ENCODE measurements at regions not wholly inside any gene's neighbourhood (a gene's known extent, or its start where the extent isn't known, plus 50 kb on each side); places are given as distances from the start of the nearest gene placed in this dataset.

DNA sequence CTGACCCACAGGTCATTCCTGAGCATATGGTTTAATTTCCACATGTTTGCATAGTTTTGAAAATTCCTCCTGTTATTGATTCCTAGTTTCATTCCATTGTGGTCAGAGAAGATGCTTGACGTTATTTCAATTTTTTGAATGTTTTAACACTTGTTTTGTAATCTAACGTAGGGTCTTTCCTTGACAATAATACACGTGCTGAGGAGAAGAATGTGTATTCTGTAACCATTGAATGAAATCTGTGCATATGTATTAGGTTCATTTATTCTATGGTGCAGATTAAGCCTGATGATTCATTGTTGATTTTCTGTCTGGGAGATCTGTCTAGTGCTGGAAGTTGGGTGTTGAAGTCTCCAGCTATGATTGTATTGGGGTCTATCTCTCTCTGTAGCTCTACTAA lies 486.4 kb upstream of the RPS6KA3 start:
- no peak overlapping the region for H2AFZ ChIP-seq (ENCODE audit: low read length)
- no peak overlapping the region for H3K4me3 ChIP-seq (ENCODE audit: low read length)
- ATAC-seq, result no peak
- ChIA-PET CTCF (no interaction called here), POLR2A (ENCODE audit: unreplicated experiment) (no interaction called here)
- no peak for DNase-seq
- BruUV-seq (replicated peaks), result no TSS peak
- no peak for TF ChIP-seq EZH2 (IDR thresholded peaks at IDR 0.05; ENCODE audit: low read length, unreplicated experiment)
- TF ChIP-seq EZH2phosphoT487 (IDR thresholded peaks at IDR 0.05; ENCODE audit: borderline replicate concordance, low read length), result no peak
- TF ChIP-seq, protein P1, sequence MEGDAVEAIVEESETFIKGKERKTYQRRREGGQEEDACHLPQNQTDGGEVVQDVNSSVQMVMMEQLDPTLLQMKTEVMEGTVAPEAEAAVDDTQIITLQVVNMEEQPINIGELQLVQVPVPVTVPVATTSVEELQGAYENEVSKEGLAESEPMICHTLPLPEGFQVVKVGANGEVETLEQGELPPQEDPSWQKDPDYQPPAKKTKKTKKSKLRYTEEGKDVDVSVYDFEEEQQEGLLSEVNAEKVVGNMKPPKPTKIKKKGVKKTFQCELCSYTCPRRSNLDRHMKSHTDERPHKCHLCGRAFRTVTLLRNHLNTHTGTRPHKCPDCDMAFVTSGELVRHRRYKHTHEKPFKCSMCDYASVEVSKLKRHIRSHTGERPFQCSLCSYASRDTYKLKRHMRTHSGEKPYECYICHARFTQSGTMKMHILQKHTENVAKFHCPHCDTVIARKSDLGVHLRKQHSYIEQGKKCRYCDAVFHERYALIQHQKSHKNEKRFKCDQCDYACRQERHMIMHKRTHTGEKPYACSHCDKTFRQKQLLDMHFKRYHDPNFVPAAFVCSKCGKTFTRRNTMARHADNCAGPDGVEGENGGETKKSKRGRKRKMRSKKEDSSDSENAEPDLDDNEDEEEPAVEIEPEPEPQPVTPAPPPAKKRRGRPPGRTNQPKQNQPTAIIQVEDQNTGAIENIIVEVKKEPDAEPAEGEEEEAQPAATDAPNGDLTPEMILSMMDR (conservative IDR thresholded peaks at IDR 0.05; ENCODE audit: low read depth, low read length), result no peak
- no peaks in the 10 kb centered on the region for H3K9me3 ChIP-seq (ENCODE audit: low read length)
- H3K27ac ChIP-seq (ENCODE audit: low read length), result no peak overlapping the region
- no peak overlapping the region for H3K4me2 ChIP-seq (ENCODE audit: low read length)
- H3F3A ChIP-seq (ENCODE audit: low read length, unreplicated experiment), result no peaks in the 10 kb centered on the region
- H3K4me1 ChIP-seq (ENCODE audit: insufficient read depth, low read length), result no peaks in the 10 kb centered on the region
- H3K79me2 ChIP-seq (ENCODE audit: low read length), result no peaks in the 10 kb centered on the region
- no peaks in the 10 kb centered on the region for H3K36me3 ChIP-seq (ENCODE audit: low read depth, low read length)
- no peak overlapping the region for H3K9ac ChIP-seq (ENCODE audit: low read length)
- no peaks in the 10 kb centered on the region for H4K20me1 ChIP-seq (ENCODE audit: low read length)
- H3K27me3 ChIP-seq (ENCODE audit: low read length), result no peaks in the 10 kb centered on the region
- intact Hi-C loops (cut with micrococcal nuclease), result no loop called here
- H3K9me2 ChIP-seq (replicated peaks; ENCODE audit: low read length), result no peaks in the 10 kb centered on the region

DNA sequence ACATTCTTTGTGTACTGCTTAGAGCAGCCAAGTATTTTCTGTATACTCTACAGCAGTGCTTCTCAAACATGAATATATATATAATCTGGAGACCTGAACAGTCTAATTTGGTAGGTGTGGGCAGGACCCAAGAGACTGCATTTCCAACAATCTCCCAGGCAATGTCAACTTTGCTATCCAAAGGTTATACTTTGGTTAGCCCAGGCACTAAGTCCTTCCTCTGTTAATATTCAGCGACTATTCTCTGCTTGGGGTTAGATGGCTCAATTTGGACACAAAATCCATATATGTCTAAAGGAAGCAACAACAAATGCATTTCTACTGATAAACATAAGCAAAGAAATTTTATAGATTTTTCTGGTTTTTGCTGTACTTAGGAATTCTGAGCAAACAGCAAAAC lies 480.0 kb upstream of the RPS6KA3 start:
- Histone ChIP-seq H3K9ac (ENCODE audit: low read length) (no peak overlapping the region), H3K4me2 (ENCODE audit: low read length) (no peak overlapping the region), H3K9me3 (ENCODE audit: low read length) (no peaks in the 10 kb centered on the region), H4K20me1 (ENCODE audit: low read length) (no peaks in the 10 kb centered on the region), H3K36me3 (ENCODE audit: low read depth, low read length) (no peaks in the 10 kb centered on the region), H2AFZ (ENCODE audit: low read length) (no peak overlapping the region), H3K4me3 (ENCODE audit: low read length) (no peak overlapping the region), H3K27ac (ENCODE audit: low read length) (no peak overlapping the region), H3F3A (ENCODE audit: low read length, unreplicated experiment) (no peaks in the 10 kb centered on the region), H3K9me2 (replicated peaks; ENCODE audit: low read length) (no peaks in the 10 kb centered on the region), H3K27me3 (ENCODE audit: low read length) (no peaks in the 10 kb centered on the region), H3K4me1 (ENCODE audit: insufficient read depth, low read length) (no peaks in the 10 kb centered on the region), H3K79me2 (ENCODE audit: low read length) (no peaks in the 10 kb centered on the region)
- no peak for TF ChIP-seq EZH2 (IDR thresholded peaks at IDR 0.05; ENCODE audit: low read length, unreplicated experiment)
- no peak for TF ChIP-seq EZH2phosphoT487 (IDR thresholded peaks at IDR 0.05; ENCODE audit: borderline replicate concordance, low read length)
- TF ChIP-seq, protein P1 (conservative IDR thresholded peaks at IDR 0.05; ENCODE audit: low read depth, low read length), result no peak
- intact Hi-C loops (cut with micrococcal nuclease), result no loop called here
- DNase-seq (no peak), ATAC-seq (no peak)
- CTCF ChIA-PET, result no interaction called here
- POLR2A ChIA-PET (ENCODE audit: unreplicated experiment), result no interaction called here
- BruUV-seq (replicated peaks), result no TSS peak

DNA sequence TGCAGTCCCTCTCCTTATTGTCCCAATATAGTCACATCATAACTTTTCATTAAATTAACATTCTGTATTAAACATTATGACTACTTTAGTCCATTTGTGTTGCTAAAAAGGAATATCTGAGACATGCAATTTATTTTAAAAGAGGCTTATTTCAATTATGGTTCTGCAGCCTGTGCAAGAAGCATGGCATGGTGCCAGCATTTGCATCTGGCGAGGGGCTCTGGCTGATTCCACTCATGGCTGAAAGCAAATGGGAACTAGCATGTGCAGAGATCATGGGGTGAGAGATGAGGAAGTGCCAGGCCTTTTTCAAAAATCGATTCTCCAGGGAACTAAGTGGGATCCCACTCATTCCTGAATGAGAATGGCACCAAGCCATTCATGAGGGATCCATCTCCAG lies 476.3 kb upstream of the RPS6KA3 start:
- no peaks in the 10 kb centered on the region for H3K4me1 ChIP-seq (ENCODE audit: insufficient read depth, low read length)
- no peaks in the 10 kb centered on the region for H3K79me2 ChIP-seq (ENCODE audit: low read length)
- no peaks in the 10 kb centered on the region for H3K9me3 ChIP-seq (ENCODE audit: low read length)
- ChIA-PET CTCF (no interaction called here), POLR2A (ENCODE audit: unreplicated experiment) (no interaction called here)
- H3K4me3 ChIP-seq (ENCODE audit: low read length), result no peak overlapping the region
- H3K4me2 ChIP-seq (ENCODE audit: low read length), result no peak overlapping the region
- no peaks in the 10 kb centered on the region for H4K20me1 ChIP-seq (ENCODE audit: low read length)
- no peak for DNase-seq
- no TSS peak for BruUV-seq (replicated peaks)
- H3K27me3 ChIP-seq (ENCODE audit: low read length), result no peaks in the 10 kb centered on the region
- TF ChIP-seq, protein P1 (conservative IDR thresholded peaks at IDR 0.05; ENCODE audit: low read depth, low read length), result no peak
- TF ChIP-seq EZH2 (IDR thresholded peaks at IDR 0.05; ENCODE audit: low read length, unreplicated experiment) (no peak), EZH2phosphoT487 (IDR thresholded peaks at IDR 0.05; ENCODE audit: borderline replicate concordance, low read length) (no peak)
- no peak for ATAC-seq
- no peak overlapping the region for H3K27ac ChIP-seq (ENCODE audit: low read length)
- no peak overlapping the region for H2AFZ ChIP-seq (ENCODE audit: low read length)
- no peaks in the 10 kb centered on the region for H3K36me3 ChIP-seq (ENCODE audit: low read depth, low read length)
- no peak overlapping the region for H3K9ac ChIP-seq (ENCODE audit: low read length)
- no peaks in the 10 kb centered on the region for H3K9me2 ChIP-seq (replicated peaks; ENCODE audit: low read length)
- no peaks in the 10 kb centered on the region for H3F3A ChIP-seq (ENCODE audit: low read length, unreplicated experiment)
- intact Hi-C loops (cut with micrococcal nuclease), result no loop called here

Data from PC-3 (cell line).